IMR-90 (cell line): ENCODE measurements at regions not wholly inside any gene's neighbourhood (a gene's known extent, or its start where the extent isn't known, plus 50 kb on each side); places are given as distances from the start of the nearest gene placed in this dataset.

Experiments used
- BHLHE40 ChIP-seq: fragments of 150-350 bp; IDR thresholded peaks from 2 replicates; pipeline ENCODE4 v1.6.1; 2016; ENCODE audit warnings: mild to moderate bottlenecking, low read depth, low read length
- CHD1 ChIP-seq: IDR thresholded peaks from 2 replicates; pipeline ENCODE4 v1.6.1; 2012; ENCODE audit warnings: low read depth, low read length, improper control_type of control experiment
- FOS ChIP-seq: fragments of 150-350 bp; IDR thresholded peaks from 2 replicates; pipeline ENCODE4 v1.6.1; 2016; ENCODE audit warnings: low read depth, low read length
- MAZ ChIP-seq: IDR thresholded peaks from 2 replicates; pipeline ENCODE4 v1.6.1; 2012; ENCODE audit warnings: low read depth, mild to moderate bottlenecking, low read length, improper control_type of control experiment, moderate library complexity, borderline replicate concordance
- MXI1 ChIP-seq: IDR thresholded peaks from 2 replicates; pipeline ENCODE4 v1.6.1; 2012; ENCODE audit warnings: low read depth, mild to moderate bottlenecking, low read length, moderate library complexity, borderline replicate concordance
- POLR2A ChIP-seq: IDR thresholded peaks from 2 replicates; pipeline ENCODE4 v1.6.1; 2012; ENCODE audit warnings: mild to moderate bottlenecking, low read depth, low read length
- RAD21 ChIP-seq: IDR thresholded peaks from 2 replicates; pipeline ENCODE4 v1.6.1; 2012; ENCODE audit warnings: low read length, improper control_type of control experiment
- RCOR1 ChIP-seq: IDR thresholded peaks from 2 replicates; pipeline ENCODE4 v1.6.1; 2012; ENCODE audit warnings: mild to moderate bottlenecking, low read length, improper control_type of control experiment; ENCODE audit not compliant: insufficient replicate concordance
- SMC3 ChIP-seq: fragments of 150-350 bp; IDR thresholded peaks from 2 replicates; pipeline ENCODE4 v1.6.1; 2016; ENCODE audit warnings: low read depth, mild to moderate bottlenecking, antibody characterized with exemption, low read length, moderate library complexity
- TF ChIP-seq, protein P1 (sequence below): conservative IDR thresholded peaks from 2 replicates; pipeline ENCODE4 v1.5.1; 2012; ENCODE audit warnings: mild to moderate bottlenecking, low read depth, low read length, improper control_type of control experiment
- TF ChIP-seq, protein P2 (sequence below): fragments of 150-350 bp; IDR thresholded peaks from 2 replicates; pipeline ENCODE4 v1.6.1; 2016; ENCODE audit warnings: low read depth, mild to moderate bottlenecking, low read length, moderate library complexity, borderline replicate concordance
- TF ChIP-seq, protein P3 (sequence below): fragments of 150-350 bp; IDR thresholded peaks from 2 replicates; pipeline ENCODE4 v1.6.1; 2017; ENCODE audit warnings: mild to moderate bottlenecking, antibody characterized with exemption, low read length, low read depth

DNA sequence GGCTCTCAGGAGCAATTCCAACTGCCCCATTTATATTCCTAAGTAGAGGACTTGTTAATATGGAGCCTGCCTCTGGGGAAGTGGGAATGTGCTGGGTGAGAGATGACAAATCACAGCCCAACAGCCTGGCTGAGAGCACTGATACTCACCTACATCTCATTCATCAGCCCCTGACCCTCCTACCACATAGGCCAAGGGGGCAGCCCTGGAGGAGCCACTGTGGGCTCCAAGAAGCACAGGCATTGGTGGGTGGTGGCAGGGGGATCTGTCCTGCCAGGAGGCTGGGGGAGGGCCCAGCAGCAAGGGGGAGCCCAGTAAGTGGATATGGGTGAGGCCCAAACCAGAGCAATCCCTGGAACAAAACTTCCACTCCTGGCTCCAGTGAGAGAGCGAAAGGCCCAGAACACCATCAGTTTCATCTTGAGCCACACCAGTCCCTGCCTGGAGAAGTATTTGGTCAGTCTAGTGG lies 79.7 kb downstream of the BUD13 start:
- TF ChIP-seq POLR2A (no peak), FOS (no peak), RCOR1 (no peak), MAZ (no peak), CHD1 (no peak), MXI1 (no peak), SMC3 (no peak), RAD21 (no peak), BHLHE40 (no peak)
- TF ChIP-seq, protein P1, sequence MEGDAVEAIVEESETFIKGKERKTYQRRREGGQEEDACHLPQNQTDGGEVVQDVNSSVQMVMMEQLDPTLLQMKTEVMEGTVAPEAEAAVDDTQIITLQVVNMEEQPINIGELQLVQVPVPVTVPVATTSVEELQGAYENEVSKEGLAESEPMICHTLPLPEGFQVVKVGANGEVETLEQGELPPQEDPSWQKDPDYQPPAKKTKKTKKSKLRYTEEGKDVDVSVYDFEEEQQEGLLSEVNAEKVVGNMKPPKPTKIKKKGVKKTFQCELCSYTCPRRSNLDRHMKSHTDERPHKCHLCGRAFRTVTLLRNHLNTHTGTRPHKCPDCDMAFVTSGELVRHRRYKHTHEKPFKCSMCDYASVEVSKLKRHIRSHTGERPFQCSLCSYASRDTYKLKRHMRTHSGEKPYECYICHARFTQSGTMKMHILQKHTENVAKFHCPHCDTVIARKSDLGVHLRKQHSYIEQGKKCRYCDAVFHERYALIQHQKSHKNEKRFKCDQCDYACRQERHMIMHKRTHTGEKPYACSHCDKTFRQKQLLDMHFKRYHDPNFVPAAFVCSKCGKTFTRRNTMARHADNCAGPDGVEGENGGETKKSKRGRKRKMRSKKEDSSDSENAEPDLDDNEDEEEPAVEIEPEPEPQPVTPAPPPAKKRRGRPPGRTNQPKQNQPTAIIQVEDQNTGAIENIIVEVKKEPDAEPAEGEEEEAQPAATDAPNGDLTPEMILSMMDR: no peak
- TF ChIP-seq, protein P2, sequence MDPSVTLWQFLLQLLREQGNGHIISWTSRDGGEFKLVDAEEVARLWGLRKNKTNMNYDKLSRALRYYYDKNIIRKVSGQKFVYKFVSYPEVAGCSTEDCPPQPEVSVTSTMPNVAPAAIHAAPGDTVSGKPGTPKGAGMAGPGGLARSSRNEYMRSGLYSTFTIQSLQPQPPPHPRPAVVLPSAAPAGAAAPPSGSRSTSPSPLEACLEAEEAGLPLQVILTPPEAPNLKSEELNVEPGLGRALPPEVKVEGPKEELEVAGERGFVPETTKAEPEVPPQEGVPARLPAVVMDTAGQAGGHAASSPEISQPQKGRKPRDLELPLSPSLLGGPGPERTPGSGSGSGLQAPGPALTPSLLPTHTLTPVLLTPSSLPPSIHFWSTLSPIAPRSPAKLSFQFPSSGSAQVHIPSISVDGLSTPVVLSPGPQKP: no peak
- TF ChIP-seq, protein P3, sequence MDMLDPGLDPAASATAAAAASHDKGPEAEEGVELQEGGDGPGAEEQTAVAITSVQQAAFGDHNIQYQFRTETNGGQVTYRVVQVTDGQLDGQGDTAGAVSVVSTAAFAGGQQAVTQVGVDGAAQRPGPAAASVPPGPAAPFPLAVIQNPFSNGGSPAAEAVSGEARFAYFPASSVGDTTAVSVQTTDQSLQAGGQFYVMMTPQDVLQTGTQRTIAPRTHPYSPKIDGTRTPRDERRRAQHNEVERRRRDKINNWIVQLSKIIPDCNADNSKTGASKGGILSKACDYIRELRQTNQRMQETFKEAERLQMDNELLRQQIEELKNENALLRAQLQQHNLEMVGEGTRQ: no peak
